ENCODE measurements at regions not wholly inside any gene's neighbourhood (a gene's known extent, or its start where the extent isn't known, plus 50 kb on each side); places are given as distances from the start of the nearest gene placed in this dataset.
"Not testable (repeated sequence)": the region's sequence is repeated elsewhere in the genome, so short reads cannot be mapped to it uniquely, and the experiment has no call there.

- no peak overlapping the region for H3K27ac ChIP-seq (ENCODE audit: low read length)
- H3K27me3 ChIP-seq (ENCODE audit: control insufficient read depth, insufficient read depth, low read length), result no peaks in the 10 kb centered on the region
- no peak for DNase-seq
- H3K36me3 ChIP-seq (ENCODE audit: control insufficient read depth, insufficient read depth, low read length), result no peaks in the 10 kb centered on the region
- no CpG with 5 or more reads among the region's 1 CpG for WGBS (ENCODE audit: insufficient coverage, low lambda C conversion rate)
- H3K4me1 ChIP-seq (ENCODE audit: control insufficient read depth, insufficient read depth, low read length), result no peaks in the 10 kb centered on the region
- H3K4me3 ChIP-seq (ENCODE audit: low read length), result no peak overlapping the region
- H3K9me3 ChIP-seq (ENCODE audit: control insufficient read depth, low read depth, low read length), result no peaks in the 10 kb centered on the region
Measured at GRCh38 chr2:111250448-111251030, 129.8 kb downstream of the BCL2L11 start.

- no peak for DNase-seq
- Histone ChIP-seq H3K4me3 (ENCODE audit: low read length) (no peak overlapping the region), H3K27me3 (ENCODE audit: control insufficient read depth, insufficient read depth, low read length) (no peaks in the 10 kb centered on the region), H3K27ac (ENCODE audit: low read length) (no peak overlapping the region), H3K9me3 (ENCODE audit: control insufficient read depth, low read depth, low read length) (no peaks in the 10 kb centered on the region), H3K4me1 (ENCODE audit: control insufficient read depth, insufficient read depth, low read length) (no peaks in the 10 kb centered on the region), H3K36me3 (ENCODE audit: control insufficient read depth, insufficient read depth, low read length) (no peaks in the 10 kb centered on the region)
- WGBS (ENCODE audit: insufficient coverage, low lambda C conversion rate), result 100% methylated on average over 1 of the region's 3 CpGs
Measured at GRCh38 chr2:111251711-111252110, 131.0 kb downstream of the BCL2L11 start.

- H3K4me3 ChIP-seq (ENCODE audit: low read length), result no peak overlapping the region
- H3K27ac ChIP-seq (ENCODE audit: low read length), result no peak overlapping the region
- H3K36me3 ChIP-seq (ENCODE audit: control insufficient read depth, insufficient read depth, low read length), result no peaks in the 10 kb centered on the region
- H3K27me3 ChIP-seq (ENCODE audit: control insufficient read depth, insufficient read depth, low read length), result no peaks in the 10 kb centered on the region
- no peak for DNase-seq
- no peaks in the 10 kb centered on the region for H3K9me3 ChIP-seq (ENCODE audit: control insufficient read depth, low read depth, low read length)
- H3K4me1 ChIP-seq (ENCODE audit: control insufficient read depth, insufficient read depth, low read length), result no peaks in the 10 kb centered on the region
Measured at GRCh38 chr2:111252436-111252835, 131.7 kb downstream of the BCL2L11 start.

GRCh38 chr2:111254916-111255315 is 134.2 kb downstream of the BCL2L11 start:
- not testable (repeated sequence) for H3K27me3 ChIP-seq (ENCODE audit: control insufficient read depth, insufficient read depth, low read length); H3K27ac ChIP-seq (ENCODE audit: low read length); H3K36me3 ChIP-seq (ENCODE audit: control insufficient read depth, insufficient read depth, low read length); DNase-seq; H3K4me3 ChIP-seq (ENCODE audit: low read length); H3K9me3 ChIP-seq (ENCODE audit: control insufficient read depth, low read depth, low read length); H3K4me1 ChIP-seq (ENCODE audit: control insufficient read depth, insufficient read depth, low read length)
- no CpG with 5 or more reads among the region's 6 CpGs for WGBS (ENCODE audit: insufficient coverage, low lambda C conversion rate)

GRCh38 chr2:111256628-111257027 is 135.9 kb downstream of the BCL2L11 start:
- H3K4me1 ChIP-seq (ENCODE audit: control insufficient read depth, insufficient read depth, low read length); DNase-seq; H3K36me3 ChIP-seq (ENCODE audit: control insufficient read depth, insufficient read depth, low read length); H3K27me3 ChIP-seq (ENCODE audit: control insufficient read depth, insufficient read depth, low read length); H3K27ac ChIP-seq (ENCODE audit: low read length); H3K4me3 ChIP-seq (ENCODE audit: low read length); H3K9me3 ChIP-seq (ENCODE audit: control insufficient read depth, low read depth, low read length): not testable (repeated sequence)
- no CpG with 5 or more reads among the region's 1 CpG for WGBS (ENCODE audit: insufficient coverage, low lambda C conversion rate)

- H3K27me3 ChIP-seq (ENCODE audit: control insufficient read depth, insufficient read depth, low read length); H3K9me3 ChIP-seq (ENCODE audit: control insufficient read depth, low read depth, low read length); H3K4me1 ChIP-seq (ENCODE audit: control insufficient read depth, insufficient read depth, low read length); H3K36me3 ChIP-seq (ENCODE audit: control insufficient read depth, insufficient read depth, low read length); DNase-seq; H3K4me3 ChIP-seq (ENCODE audit: low read length); H3K27ac ChIP-seq (ENCODE audit: low read length): not testable (repeated sequence)
- no CpG with 5 or more reads among the region's 1 CpG for WGBS (ENCODE audit: insufficient coverage, low lambda C conversion rate)
Measured at GRCh38 chr2:111257607-111258006, 136.9 kb downstream of the BCL2L11 start.

- H3K4me3 ChIP-seq (ENCODE audit: low read length); H3K4me1 ChIP-seq (ENCODE audit: control insufficient read depth, insufficient read depth, low read length); H3K36me3 ChIP-seq (ENCODE audit: control insufficient read depth, insufficient read depth, low read length); H3K27ac ChIP-seq (ENCODE audit: low read length); DNase-seq; H3K27me3 ChIP-seq (ENCODE audit: control insufficient read depth, insufficient read depth, low read length); H3K9me3 ChIP-seq (ENCODE audit: control insufficient read depth, low read depth, low read length): not testable (repeated sequence)
- no CpG with 5 or more reads among the region's 1 CpG for WGBS (ENCODE audit: insufficient coverage, low lambda C conversion rate)
Measured at GRCh38 chr2:111258318-111258717, 137.6 kb downstream of the BCL2L11 start.

- H3K4me1 ChIP-seq (ENCODE audit: control insufficient read depth, insufficient read depth, low read length); DNase-seq; H3K36me3 ChIP-seq (ENCODE audit: control insufficient read depth, insufficient read depth, low read length); H3K9me3 ChIP-seq (ENCODE audit: control insufficient read depth, low read depth, low read length); H3K27ac ChIP-seq (ENCODE audit: low read length); H3K4me3 ChIP-seq (ENCODE audit: low read length); H3K27me3 ChIP-seq (ENCODE audit: control insufficient read depth, insufficient read depth, low read length): not testable (repeated sequence)
- no CpG with 5 or more reads among the region's 9 CpGs for WGBS (ENCODE audit: insufficient coverage, low lambda C conversion rate)
Measured at GRCh38 chr2:111262627-111263379, 142.1 kb downstream of the BCL2L11 start.

GRCh38 chr2:111263380-111264017 is 142.8 kb downstream of the BCL2L11 start:
- not testable (repeated sequence) for H3K4me1 ChIP-seq (ENCODE audit: control insufficient read depth, insufficient read depth, low read length); H3K36me3 ChIP-seq (ENCODE audit: control insufficient read depth, insufficient read depth, low read length); H3K4me3 ChIP-seq (ENCODE audit: low read length); DNase-seq; H3K27me3 ChIP-seq (ENCODE audit: control insufficient read depth, insufficient read depth, low read length); H3K9me3 ChIP-seq (ENCODE audit: control insufficient read depth, low read depth, low read length); H3K27ac ChIP-seq (ENCODE audit: low read length)
- no CpG with 5 or more reads among the region's 7 CpGs for WGBS (ENCODE audit: insufficient coverage, low lambda C conversion rate)

- not testable (repeated sequence) for H3K27me3 ChIP-seq (ENCODE audit: control insufficient read depth, insufficient read depth, low read length); H3K9me3 ChIP-seq (ENCODE audit: control insufficient read depth, low read depth, low read length); H3K4me3 ChIP-seq (ENCODE audit: low read length); H3K36me3 ChIP-seq (ENCODE audit: control insufficient read depth, insufficient read depth, low read length); H3K4me1 ChIP-seq (ENCODE audit: control insufficient read depth, insufficient read depth, low read length); H3K27ac ChIP-seq (ENCODE audit: low read length); DNase-seq
- WGBS (ENCODE audit: insufficient coverage, low lambda C conversion rate), result no CpG with 5 or more reads among the region's 11 CpGs
Measured at GRCh38 chr2:111264956-111265355, 144.2 kb downstream of the BCL2L11 start.

- not testable (repeated sequence) for DNase-seq; H3K27me3 ChIP-seq (ENCODE audit: control insufficient read depth, insufficient read depth, low read length); H3K36me3 ChIP-seq (ENCODE audit: control insufficient read depth, insufficient read depth, low read length); H3K4me1 ChIP-seq (ENCODE audit: control insufficient read depth, insufficient read depth, low read length); H3K4me3 ChIP-seq (ENCODE audit: low read length); H3K27ac ChIP-seq (ENCODE audit: low read length); H3K9me3 ChIP-seq (ENCODE audit: control insufficient read depth, low read depth, low read length)
- WGBS (ENCODE audit: insufficient coverage, low lambda C conversion rate), result no CpG with 5 or more reads among the region's 6 CpGs
Measured at GRCh38 chr2:111266556-111266955, 145.8 kb downstream of the BCL2L11 start.
